AG10803 (cell line): ENCODE measurements at regions not wholly inside any gene's neighbourhood (a gene's known extent, or its start where the extent isn't known, plus 50 kb on each side); places are given as distances from the start of the nearest gene placed in this dataset.

Experiments used
- DNase-seq: peaks from one replicate; pipeline ENCODE4 v3.0.0; 2010; ENCODE audit warnings: low read depth
- H3K4me3 ChIP-seq: 2 replicates; pipeline ENCODE4 v1.5.1; 2011; ENCODE audit warnings: mild to moderate bottlenecking, low read length, control low read depth
- CTCF ChIP-seq: conservative IDR thresholded peaks from 2 replicates; pipeline ENCODE4 v1.5.1; 2011; ENCODE audit warnings: mild to moderate bottlenecking, low read length, control low read depth, inconsistent platforms

DNA sequence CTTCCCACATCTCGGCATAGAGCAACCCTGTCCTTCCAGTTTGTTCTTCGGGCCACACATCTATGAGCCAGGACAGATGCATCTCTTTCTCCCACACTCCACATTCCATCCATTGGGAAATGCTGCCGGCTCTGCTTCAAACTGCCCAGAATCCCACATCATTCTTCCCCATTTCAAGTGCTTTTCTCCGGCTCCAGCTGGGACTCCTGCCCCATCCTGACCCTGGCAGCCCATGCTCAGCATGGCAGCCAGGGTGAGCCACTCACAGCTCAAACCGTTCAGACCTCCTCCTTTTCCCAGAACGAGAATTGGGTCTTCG lies 132.8 kb upstream of the SDK2 start:
- no peak overlapping the region for H3K4me3 ChIP-seq
- peak; percentile 36 for DNase-seq
- TF ChIP-seq CTCF, result no peak

DNA sequence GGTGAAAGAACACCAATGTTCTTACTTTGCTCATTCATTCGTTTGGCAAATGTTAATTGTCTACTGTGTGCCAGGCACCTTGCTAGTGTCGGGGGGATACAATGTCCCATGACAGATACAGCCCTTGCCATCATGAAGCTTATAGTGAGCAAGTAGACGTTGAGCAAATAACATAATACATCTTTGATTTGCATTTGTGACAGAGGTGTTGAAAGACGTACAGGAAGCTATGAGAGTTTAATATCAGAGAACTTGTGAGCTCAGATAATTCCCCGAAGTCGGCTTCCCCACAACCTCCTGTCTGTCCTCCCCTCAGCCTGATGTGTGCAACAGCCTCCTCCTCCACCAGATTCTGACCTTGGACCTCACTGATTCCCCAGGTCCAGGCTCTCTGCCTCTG lies 138.0 kb upstream of the SDK2 start:
- H3K4me3 ChIP-seq, result no peak overlapping the region
- no peak for DNase-seq
- no peak for TF ChIP-seq CTCF

DNA sequence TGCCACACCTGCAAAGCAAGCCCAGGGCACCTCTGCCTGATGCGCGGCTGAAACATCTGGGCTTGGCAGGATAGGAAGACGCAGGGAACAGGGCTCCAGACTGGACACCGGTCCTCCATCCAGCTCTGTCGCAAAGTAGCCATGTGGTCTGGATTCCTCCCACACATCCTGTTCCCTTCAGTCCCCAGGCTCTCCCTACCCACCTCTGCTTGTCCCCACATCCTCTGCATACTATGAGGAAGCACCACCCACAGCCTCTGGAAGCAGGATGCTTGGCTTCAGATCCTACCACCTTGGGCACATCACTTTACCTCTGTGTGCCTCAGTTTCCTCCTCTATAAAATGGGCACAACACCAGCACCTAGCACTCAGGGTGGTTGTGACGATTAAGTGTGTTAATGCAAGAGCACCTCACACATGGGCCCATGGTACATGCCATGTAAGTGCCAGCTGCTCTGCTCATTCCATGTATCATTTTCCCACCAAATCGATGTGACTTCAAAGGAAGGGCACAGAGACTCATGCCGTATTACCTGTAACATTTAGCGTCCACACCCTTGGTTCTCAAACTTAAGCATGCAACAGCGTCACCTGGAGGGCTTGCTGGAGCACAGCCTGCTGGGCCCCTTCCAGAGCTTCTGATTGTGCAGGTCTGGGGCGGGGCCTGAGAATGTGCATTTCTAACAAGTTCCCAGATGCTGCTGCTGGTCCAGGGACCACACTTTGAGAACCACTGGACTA lies 138.6 kb upstream of the SDK2 start:
- TF ChIP-seq CTCF, result no peak
- no peak for DNase-seq

GRCh38 chr17:73783382-73783766 lies 139.1 kb upstream of the SDK2 start:
- no peak for DNase-seq
- H3K4me3 ChIP-seq, result no peak overlapping the region
- TF ChIP-seq CTCF, result no peak

More for the DNA sequence above, 138.6 kb upstream of the SDK2 start:
- H3K4me3 ChIP-seq, result no peak overlapping the region

DNA sequence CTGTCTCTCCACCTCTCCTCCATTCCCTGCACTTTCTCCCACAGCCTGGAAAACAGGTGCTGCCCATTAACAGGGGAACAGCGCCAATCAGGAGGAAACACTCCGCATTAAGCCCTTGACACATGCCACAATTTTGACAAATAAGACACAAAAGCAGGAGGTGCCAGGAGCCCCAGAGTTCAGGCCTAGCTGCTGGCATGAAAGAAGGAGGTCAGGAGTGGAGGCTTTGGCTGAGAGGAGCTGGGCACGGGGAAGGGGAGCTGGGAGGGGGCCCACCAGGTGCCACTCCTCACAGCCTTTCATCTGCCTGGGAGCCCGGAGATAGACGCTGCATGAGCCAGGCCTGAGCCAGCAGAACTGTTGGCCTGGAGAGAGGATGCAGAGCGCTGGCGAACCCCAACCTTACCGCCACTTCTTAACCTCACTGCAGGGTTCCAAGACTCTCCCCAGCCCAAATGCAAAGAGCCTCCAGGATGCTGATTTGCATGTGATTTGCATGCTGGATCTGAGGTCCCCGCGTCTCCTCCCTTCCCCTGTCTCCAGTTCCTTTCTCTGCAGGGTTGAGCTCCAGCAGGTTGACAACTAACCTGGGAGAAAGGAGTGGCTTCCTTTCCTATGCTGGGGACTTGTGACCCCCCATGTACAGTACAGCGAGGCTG lies 139.8 kb upstream of the SDK2 start:
- no peak overlapping the region for H3K4me3 ChIP-seq
- no peak for DNase-seq
- no peak for TF ChIP-seq CTCF

GRCh38 chr17:73785496-73785895 lies 141.3 kb upstream of the SDK2 start:
- no peak overlapping the region for H3K4me3 ChIP-seq
- DNase-seq, result no peak
- TF ChIP-seq CTCF, result no peak
